ENCODE measurements at regions not wholly inside any gene's neighbourhood (a gene's known extent, or its start where the extent isn't known, plus 50 kb on each side); places are given as distances from the start of the nearest gene placed in this dataset.

GRCh38 chr21:36560933-36561575 lies 81.1 kb upstream of the CLDN14 start:
- H3K36me3 ChIP-seq (replicated peaks in 1 of 2; ENCODE audit: insufficient read depth in 1 of 2, low read depth in 2 of 2): no peaks in the 10 kb centered on the region
- H3K4me1 ChIP-seq: no peaks in the 10 kb centered on the region
- H3K9me3 ChIP-seq: no peaks in the 10 kb centered on the region
- intact Hi-C loops (cut with DNase I): no loop called here
- H3K4me3 ChIP-seq: no peak overlapping the region
- WGBS, 2 donors: 75 to 77% methylated on average over 6 to 7 of the region's 7 CpGs
- DNase-seq: no peak
- no peak overlapping the region for H3K27ac ChIP-seq
- no peaks in the 10 kb centered on the region for H3K27me3 ChIP-seq
- no peak for TF ChIP-seq POLR2A (IDR thresholded peaks at IDR 0.05)
- no peak for ATAC-seq

- DNase-seq: no peak
- TF ChIP-seq POLR2A (IDR thresholded peaks at IDR 0.05) (no peak), CTCF (IDR thresholded peaks at IDR 0.05) (no peak)
- no peak overlapping the region for H3K4me3 ChIP-seq
- WGBS, 2 donors: 51 to 58% methylated on average over 12 of the region's 12 CpGs
- H3K36me3 ChIP-seq (replicated peaks in 1 of 2; ENCODE audit: insufficient read depth in 1 of 2, low read depth in 2 of 2): no peaks in the 10 kb centered on the region
- intact Hi-C loops (cut with DNase I): no loop called here
- no peak for ATAC-seq
- H3K4me1 ChIP-seq: no peaks in the 10 kb centered on the region
- no peaks in the 10 kb centered on the region for H3K9me3 ChIP-seq
- H3K27me3 ChIP-seq: no peaks in the 10 kb centered on the region
- H3K27ac ChIP-seq: no peak overlapping the region
These were observed 83.5 kb upstream of the CLDN14 start for GRCh38 chr21:36563341-36563926.

GRCh38 chr21:36564647-36565046 lies 84.7 kb upstream of the CLDN14 start:
- intact Hi-C loops (cut with DNase I): no loop called here
- DNase-seq: no peak
- Histone ChIP-seq H3K4me1 (no peaks in the 10 kb centered on the region), H3K27ac (no peak overlapping the region), H3K4me3 (no peak overlapping the region), H3K27me3 (no peaks in the 10 kb centered on the region), H3K9me3 (no peaks in the 10 kb centered on the region), H3K36me3 (replicated peaks in 1 of 2; ENCODE audit: insufficient read depth in 1 of 2, low read depth in 2 of 2) (no peaks in the 10 kb centered on the region)
- TF ChIP-seq POLR2A (IDR thresholded peaks at IDR 0.05) (no peak), CTCF (IDR thresholded peaks at IDR 0.05) (no peak)
- WGBS, 2 donors: 0 to 46% methylated on average over 1 of the region's 1 CpG
- no peak for ATAC-seq

GRCh38 chr21:36565540-36565939 lies 85.6 kb upstream of the CLDN14 start:
- Histone ChIP-seq H3K9me3 (no peaks in the 10 kb centered on the region), H3K27me3 (no peaks in the 10 kb centered on the region), H3K4me3 (no peak overlapping the region), H3K4me1 (no peaks in the 10 kb centered on the region), H3K36me3 (replicated peaks in 1 of 2; ENCODE audit: insufficient read depth in 1 of 2, low read depth in 2 of 2) (no peaks in the 10 kb centered on the region), H3K27ac (no peak overlapping the region)
- intact Hi-C loops (cut with DNase I): no loop called here
- TF ChIP-seq CTCF (IDR thresholded peaks at IDR 0.05): no peak
- TF ChIP-seq POLR2A (IDR thresholded peaks at IDR 0.05): no peak
- no peak for DNase-seq
- no peak for ATAC-seq
- WGBS, 2 donors: 85 to 88% methylated on average over 2 of the region's 2 CpGs

GRCh38 chr21:36566644-36567043 lies 86.7 kb upstream of the CLDN14 start:
- intact Hi-C loops (cut with DNase I): no loop called here
- no peak for ATAC-seq
- Histone ChIP-seq H3K36me3 (replicated peaks in 1 of 2; ENCODE audit: insufficient read depth in 1 of 2, low read depth in 2 of 2) (no peaks in the 10 kb centered on the region), H3K4me3 (no peak overlapping the region), H3K27me3 (no peaks in the 10 kb centered on the region), H3K27ac (no peak overlapping the region), H3K9me3 (no peaks in the 10 kb centered on the region), H3K4me1 (no peaks in the 10 kb centered on the region)
- no peak for DNase-seq
- 68 to 74% methylated on average over 7 of the region's 7 CpGs for WGBS, 2 donors
- TF ChIP-seq CTCF (IDR thresholded peaks at IDR 0.05) (no peak), POLR2A (IDR thresholded peaks at IDR 0.05) (no peak)

Measured in body of pancreas (tissue), 4 donors.